OCI-LY1 (cell line): ENCODE measurements at regions not wholly inside any gene's neighbourhood (a gene's known extent, or its start where the extent isn't known, plus 50 kb on each side); places are given as distances from the start of the nearest gene placed in this dataset.

ENCODE experiments used
- H2AFZ ChIP-seq: fragments of 200-600 bp; sonication (generic), shearing (Covaris generic); 2 replicates; pipeline ENCODE4 v1.6.0; 2014; ENCODE audit warnings: antibody characterized with exemption, mild to moderate bottlenecking, low read length
- H3F3A ChIP-seq: fragments of 200-600 bp; sonication (generic), shearing (Covaris generic); 2 replicates; pipeline ENCODE4 v1.6.0; 2014; ENCODE audit warnings: mild to moderate bottlenecking, antibody characterized with exemption, low read length, moderate library complexity; ENCODE audit not compliant: insufficient read depth
- H3K27ac ChIP-seq: fragments of 200-600 bp; sonication (generic); 2 replicates; pipeline ENCODE4 v1.5.1; 2014; ENCODE audit warnings: low read length, mixed run types, mild to moderate bottlenecking, low read depth; ENCODE audit not compliant: poor library complexity, severe bottlenecking
- H3K27me3 ChIP-seq: fragments of 200-600 bp; sonication (generic); 2 replicates; pipeline ENCODE4 v1.6.0; 2014; ENCODE audit warnings: antibody characterized with exemption, mild to moderate bottlenecking, low read length, moderate library complexity; ENCODE audit not compliant: insufficient read depth
- H3K36me3 ChIP-seq: fragments of 200-600 bp; sonication (generic); 2 replicates; pipeline ENCODE4 v1.6.1; 2014; ENCODE audit warnings: mild to moderate bottlenecking, antibody characterized with exemption, low read length, moderate library complexity, mixed read lengths; ENCODE audit not compliant: insufficient read depth
- H3K4me1 ChIP-seq: fragments of 200-600 bp; sonication (generic); 2 replicates; pipeline ENCODE4 v1.5.1; 2014; ENCODE audit warnings: mild to moderate bottlenecking, low read length, moderate library complexity; ENCODE audit not compliant: insufficient read depth, severe bottlenecking
- H3K4me2 ChIP-seq: fragments of 200-600 bp; sonication (generic), shearing (Covaris generic); 2 replicates; pipeline ENCODE4 v1.6.1; 2014; ENCODE audit warnings: low read length
- H3K4me3 ChIP-seq: fragments of 200-600 bp; sonication (generic); 2 replicates; pipeline ENCODE4 v1.5.1; 2014; ENCODE audit warnings: low read length, low read depth, mild to moderate bottlenecking, mixed read lengths; ENCODE audit not compliant: poor library complexity, severe bottlenecking
- H3K79me2 ChIP-seq: fragments of 200-600 bp; shearing (Covaris generic); 2 replicates; pipeline ENCODE4 v1.6.1; 2016; ENCODE audit warnings: mixed run types, low read length, mixed read lengths; ENCODE audit not compliant: insufficient read depth
- H3K9ac ChIP-seq: fragments of 200-600 bp; sonication (generic), shearing (Covaris generic); 2 replicates; pipeline ENCODE4 v1.6.1; 2014; ENCODE audit warnings: mild to moderate bottlenecking, low read length, mixed read lengths
- H3K9me2 ChIP-seq: fragments of 200-600 bp; sonication (generic), shearing (Covaris generic); 2 replicates; pipeline ENCODE4 v1.6.1; 2014; ENCODE audit warnings: low read depth, mild to moderate bottlenecking, low read length, mixed read lengths
- H3K9me3 ChIP-seq: fragments of 200-600 bp; shearing (Covaris generic); 2 replicates; pipeline ENCODE4 v1.6.1; 2014; ENCODE audit warnings: low read length, mixed read lengths
- H4K20me1 ChIP-seq: fragments of 200-600 bp; sonication (generic), shearing (Covaris generic); 2 replicates; pipeline ENCODE4 v1.6.0; 2016; ENCODE audit warnings: mild to moderate bottlenecking, low read length; ENCODE audit not compliant: insufficient read depth
- CTCF ChIP-seq: fragments of 200-600 bp; sonication (generic), shearing (Covaris generic); IDR thresholded peaks from 2 replicates; pipeline ENCODE4 v1.5.1; 2017; ENCODE audit warnings: mild to moderate bottlenecking, antibody characterized with exemption, low read length, moderate library complexity, mixed read lengths
- EZH2 ChIP-seq: fragments of 200-600 bp; sonication (generic), shearing (Covaris generic); IDR thresholded peaks from 2 replicates; pipeline ENCODE4 v1.8.0; 2017; ENCODE audit warnings: borderline replicate concordance, mixed run types, mild to moderate bottlenecking, antibody characterized with exemption, low read length, moderate library complexity, mixed read lengths

GRCh38 chr2:146370826-146371225, 1474.0 kb upstream of the ACVR2A start:
- Histone ChIP-seq H3K27ac (no peak overlapping the region), H3K79me2 (no peaks in the 10 kb centered on the region), H4K20me1 (no peaks in the 10 kb centered on the region), H3F3A (no peaks in the 10 kb centered on the region), H2AFZ (no peak overlapping the region), H3K36me3 (no peaks in the 10 kb centered on the region), H3K4me1 (no peaks in the 10 kb centered on the region), H3K4me2 (no peak overlapping the region), H3K4me3 (no peak overlapping the region), H3K9me3 (no peaks in the 10 kb centered on the region), H3K9ac (no peak overlapping the region), H3K27me3 (no peaks in the 10 kb centered on the region), H3K9me2 (no peaks in the 10 kb centered on the region)
- TF ChIP-seq EZH2 (no peak), CTCF (no peak)

GRCh38 chr2:146366276-146366675, 1478.6 kb upstream of the ACVR2A start:
- no peaks in the 10 kb centered on the region for H4K20me1 ChIP-seq
- TF ChIP-seq EZH2, result no peak
- H2AFZ ChIP-seq, result no peak overlapping the region
- no peak overlapping the region for H3K9ac ChIP-seq
- H3K4me3 ChIP-seq, result no peak overlapping the region
- no peaks in the 10 kb centered on the region for H3F3A ChIP-seq
- H3K9me3 ChIP-seq, result no peaks in the 10 kb centered on the region
- no peaks in the 10 kb centered on the region for H3K27me3 ChIP-seq
- no peaks in the 10 kb centered on the region for H3K9me2 ChIP-seq
- H3K27ac ChIP-seq, result no peak overlapping the region
- H3K4me2 ChIP-seq, result no peak overlapping the region
- no peaks in the 10 kb centered on the region for H3K36me3 ChIP-seq
- no peaks in the 10 kb centered on the region for H3K4me1 ChIP-seq
- no peaks in the 10 kb centered on the region for H3K79me2 ChIP-seq

GRCh38 chr2:146365041-146365440, 1479.8 kb upstream of the ACVR2A start:
- Histone ChIP-seq H3K9me2 (no peaks in the 10 kb centered on the region), H3K27ac (no peak overlapping the region), H3K27me3 (no peaks in the 10 kb centered on the region), H3K9ac (no peak overlapping the region), H4K20me1 (no peaks in the 10 kb centered on the region), H3K9me3 (no peaks in the 10 kb centered on the region), H3K36me3 (no peaks in the 10 kb centered on the region), H3K4me1 (no peaks in the 10 kb centered on the region), H3K4me2 (no peak overlapping the region), H2AFZ (no peak overlapping the region), H3K79me2 (no peaks in the 10 kb centered on the region), H3F3A (no peaks in the 10 kb centered on the region), H3K4me3 (no peak overlapping the region)
- no peak for TF ChIP-seq EZH2
- no peak for TF ChIP-seq CTCF

- H3K4me1 ChIP-seq, result no peaks in the 10 kb centered on the region
Measured at GRCh38 chr2:146363731-146364130, 1481.1 kb upstream of the ACVR2A start.

More at GRCh38 chr2:146363731-146364130, 1481.1 kb upstream of the ACVR2A start:
- Histone ChIP-seq H4K20me1 (no peaks in the 10 kb centered on the region), H3K9me3 (no peaks in the 10 kb centered on the region), H3K27me3 (no peaks in the 10 kb centered on the region), H3K36me3 (no peaks in the 10 kb centered on the region), H3K4me2 (no peak overlapping the region), H3K9ac (no peak overlapping the region), H3K4me3 (no peak overlapping the region), H3K27ac (no peak overlapping the region), H2AFZ (no peak overlapping the region), H3K79me2 (no peaks in the 10 kb centered on the region), H3K9me2 (no peaks in the 10 kb centered on the region), H3F3A (no peaks in the 10 kb centered on the region)
- TF ChIP-seq CTCF (no peak), EZH2 (no peak)
